Activated CD4-positive, CD25-positive, alpha-beta regulatory T cell treated with anti-CD3 and anti-CD28 coated beads, Interleukin-2, amount 50 U/mL, for 24 hours (primary cell): ENCODE measurements at regions not wholly inside any gene's neighbourhood (a gene's known extent, or its start where the extent isn't known, plus 50 kb on each side); places are given as distances from the start of the nearest gene placed in this dataset.

Experiments
- ATAC-seq, 2 donors: fragments of 150-1000 bp; cut with Tn5 transposase; one replicate each; pipeline ENCODE4 v1.10.0; 2021; ENCODE audit warnings: mild to moderate bottlenecking in 1 of 2, moderate library complexity in 1 of 2

- no peak for ATAC-seq
Observed at GRCh38 chr4:14829795-14830194, 172.5 kb upstream of the CPEB2 start.

GRCh38 chr4:14831416-14831815 is 170.9 kb upstream of the CPEB2 start:
- no peak for ATAC-seq

DNA sequence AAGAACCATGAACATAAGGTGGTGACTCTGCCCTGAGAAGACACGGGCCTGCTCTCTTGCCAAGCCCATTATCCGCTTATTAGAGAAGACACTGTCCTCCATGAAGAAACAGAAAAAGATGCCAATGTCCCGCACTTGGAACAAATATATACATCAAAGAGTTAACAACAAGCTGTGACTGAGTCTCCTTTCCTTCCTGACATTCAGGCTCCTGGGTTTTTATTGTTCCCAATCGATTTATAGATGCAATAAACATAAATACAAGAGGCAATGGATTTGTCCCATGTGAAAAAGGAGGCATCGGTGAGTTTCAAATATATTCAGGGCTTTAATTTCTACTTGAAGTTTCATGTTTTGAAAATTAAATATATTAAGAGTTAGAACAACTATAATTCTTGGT is 169.2 kb upstream of the CPEB2 start:
- ATAC-seq: no peak

- ATAC-seq: no peak
Observed at GRCh38 chr4:14834382-14834781, 167.9 kb upstream of the CPEB2 start.

DNA sequence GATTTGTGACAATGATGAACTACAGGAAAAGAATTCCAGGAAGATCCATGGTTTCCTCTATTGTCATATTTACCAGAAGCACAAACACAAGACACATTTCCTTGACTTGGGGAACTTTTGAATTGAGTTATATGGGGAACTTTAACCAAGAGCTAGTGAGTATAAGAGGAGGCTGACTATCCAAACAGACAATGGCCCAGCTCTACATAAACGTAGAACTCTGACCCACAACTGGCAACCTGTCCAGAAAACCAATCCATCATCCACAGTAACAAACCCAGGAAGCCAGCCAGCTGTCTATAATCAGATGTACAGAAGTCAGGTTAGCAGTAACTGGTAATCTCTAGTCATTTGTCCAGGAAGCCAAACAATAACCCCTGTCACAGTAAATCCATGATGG is 167.0 kb upstream of the CPEB2 start:
- no peak for ATAC-seq

- ATAC-seq: no peak
Observed at GRCh38 chr4:14835708-14836425, 166.4 kb upstream of the CPEB2 start.

- ATAC-seq: no peak
Observed at GRCh38 chr4:14837860-14838259, 164.4 kb upstream of the CPEB2 start.

- ATAC-seq: no peak
Observed at GRCh38 chr4:14841801-14842768, 160.2 kb upstream of the CPEB2 start.

GRCh38 chr4:14842964-14843630 is 159.2 kb upstream of the CPEB2 start:
- ATAC-seq: peak in 1 of 2 donors; percentile 57

GRCh38 chr4:14844061-14844460 is 158.2 kb upstream of the CPEB2 start:
- ATAC-seq: no peak

- ATAC-seq: no peak
Observed at GRCh38 chr4:14848229-14848628, 154.1 kb upstream of the CPEB2 start.

DNA sequence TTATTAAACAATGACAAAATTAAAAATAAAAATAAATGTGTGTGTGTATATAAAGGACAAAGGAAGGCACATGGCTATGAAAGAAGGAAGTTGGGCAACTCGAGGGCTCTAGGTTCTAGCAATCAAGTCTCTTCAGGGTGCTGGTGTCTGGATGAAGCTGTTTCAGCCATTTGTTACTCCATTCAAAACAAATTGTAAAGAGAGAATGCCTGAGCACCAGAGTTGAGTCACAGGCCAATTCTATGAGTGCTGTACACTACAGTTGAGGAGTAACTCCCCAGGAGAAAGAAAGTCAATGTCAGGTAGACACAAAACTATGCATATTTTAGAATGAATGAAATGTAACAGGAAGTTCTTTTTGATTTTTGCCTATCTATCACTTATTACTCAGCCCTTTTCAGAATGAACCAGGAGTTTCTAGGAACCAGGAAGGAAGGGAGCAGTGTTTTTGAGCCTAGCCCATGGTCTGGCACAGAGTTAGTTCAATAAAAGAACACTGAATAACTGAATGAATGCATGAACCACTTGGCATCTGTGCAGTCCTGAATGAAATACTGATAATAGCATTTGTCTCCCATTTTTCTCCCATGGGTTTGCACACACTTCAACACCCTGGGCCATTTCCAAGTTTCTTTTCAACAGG is 151.7 kb upstream of the CPEB2 start:
- peak; percentile 11 to 17 for ATAC-seq

- no peak for ATAC-seq
Observed at GRCh38 chr4:14853176-14853943, 148.9 kb upstream of the CPEB2 start.

DNA sequence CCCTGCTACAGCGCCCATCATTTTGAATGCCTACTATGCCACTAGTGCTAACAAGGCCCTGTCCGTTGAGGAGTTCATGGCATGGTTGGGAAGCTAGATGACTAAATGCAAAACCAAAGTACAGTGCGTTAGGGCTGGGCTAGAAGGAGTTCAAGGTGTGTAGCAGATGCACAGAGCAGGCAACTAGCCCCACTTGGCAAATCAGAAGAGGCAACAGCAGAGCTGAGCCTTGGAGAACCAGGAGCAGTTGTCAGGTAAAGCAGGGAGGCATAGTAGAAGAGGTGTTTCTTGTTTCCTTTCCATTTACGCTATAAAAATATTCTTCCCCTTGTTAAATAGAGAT is 146.6 kb upstream of the CPEB2 start:
- ATAC-seq: no peak

- ATAC-seq: peak; percentile 92 to 95
Observed at GRCh38 chr4:14856062-14856933, 146.0 kb upstream of the CPEB2 start.

DNA sequence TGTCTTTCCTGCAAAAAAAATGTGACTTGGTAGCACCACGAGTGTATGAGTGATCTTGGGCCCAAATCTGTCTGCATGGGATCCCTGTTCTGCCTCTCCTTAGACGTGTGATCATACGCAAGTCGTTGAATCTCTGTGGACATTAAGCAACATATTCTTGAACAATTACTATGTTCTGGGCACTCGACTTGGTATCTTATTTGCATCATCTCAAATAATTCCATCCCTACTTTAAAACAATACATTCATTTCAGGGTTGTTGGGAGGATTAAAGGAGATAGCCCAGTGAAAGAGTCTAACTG is 145.4 kb upstream of the CPEB2 start:
- no peak for ATAC-seq

- no peak for ATAC-seq
Observed at GRCh38 chr4:14857475-14857874, 144.8 kb upstream of the CPEB2 start.

- no peak for ATAC-seq
Observed at GRCh38 chr4:14857981-14858380, 144.3 kb upstream of the CPEB2 start.

GRCh38 chr4:14862891-14863290 is 139.4 kb upstream of the CPEB2 start:
- ATAC-seq: no peak

GRCh38 chr4:14863418-14864364 is 138.6 kb upstream of the CPEB2 start:
- no peak for ATAC-seq
